T47D (cell line): ENCODE measurements at regions not wholly inside any gene's neighbourhood (a gene's known extent, or its start where the extent isn't known, plus 50 kb on each side); places are given as distances from the start of the nearest gene placed in this dataset.
A peak's percentile ranks its signal among the peaks of the same experiment; 100 is the strongest.
"Not testable (repeated sequence)": the region's sequence is repeated elsewhere in the genome, so short reads cannot be mapped to it uniquely, and the experiment has no call there.

ENCODE experiments used
- DNase-seq, 2 experiments: peaks; one replicate each; pipeline versions ENCODE4 v3.0.0 to v3.0.0-alpha.2; 2011 to 2012; ENCODE audit warnings: low read depth in 1 of 2, low spot score in 1 of 2
- in situ Hi-C: cut with HindIII; loops from 2 replicates; pipeline ENCODE4 v1.10.0; 2016; ENCODE audit warnings: low sequenced_read_pairs, low pct_unique_long_range_greater_than_20kb

DNA sequence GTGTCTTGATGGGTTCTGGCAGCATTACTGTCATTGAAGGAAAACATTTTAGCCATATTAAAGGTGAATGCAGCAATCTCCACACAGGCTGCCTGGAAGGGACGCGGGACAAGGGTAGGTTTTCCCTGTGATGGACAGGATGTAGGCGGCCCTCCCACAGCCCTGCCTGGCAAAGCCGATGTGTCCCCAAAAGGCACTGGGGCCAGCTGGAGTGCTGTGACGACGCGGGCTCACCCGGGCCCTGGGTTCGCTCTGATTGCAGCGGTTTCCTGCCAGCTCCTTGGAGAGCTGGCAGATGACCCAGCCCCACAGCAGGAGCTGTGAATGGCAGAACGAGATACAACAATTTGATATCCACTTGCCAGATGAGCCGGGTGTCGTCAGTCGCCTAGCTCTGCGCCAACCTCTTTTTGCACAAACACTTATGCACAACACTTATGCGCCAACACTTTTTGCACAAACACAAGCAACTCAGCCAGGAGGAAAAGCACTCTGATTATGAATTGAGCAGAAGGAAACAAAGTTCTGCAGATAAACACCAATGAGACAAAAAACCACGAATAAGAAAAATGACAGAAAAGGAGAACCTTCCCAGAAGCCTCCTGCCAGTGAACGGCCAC, 207.5 kb downstream of the ADRA2C start:
- DNase-seq, in situ Hi-C loops: not testable (repeated sequence)

DNA sequence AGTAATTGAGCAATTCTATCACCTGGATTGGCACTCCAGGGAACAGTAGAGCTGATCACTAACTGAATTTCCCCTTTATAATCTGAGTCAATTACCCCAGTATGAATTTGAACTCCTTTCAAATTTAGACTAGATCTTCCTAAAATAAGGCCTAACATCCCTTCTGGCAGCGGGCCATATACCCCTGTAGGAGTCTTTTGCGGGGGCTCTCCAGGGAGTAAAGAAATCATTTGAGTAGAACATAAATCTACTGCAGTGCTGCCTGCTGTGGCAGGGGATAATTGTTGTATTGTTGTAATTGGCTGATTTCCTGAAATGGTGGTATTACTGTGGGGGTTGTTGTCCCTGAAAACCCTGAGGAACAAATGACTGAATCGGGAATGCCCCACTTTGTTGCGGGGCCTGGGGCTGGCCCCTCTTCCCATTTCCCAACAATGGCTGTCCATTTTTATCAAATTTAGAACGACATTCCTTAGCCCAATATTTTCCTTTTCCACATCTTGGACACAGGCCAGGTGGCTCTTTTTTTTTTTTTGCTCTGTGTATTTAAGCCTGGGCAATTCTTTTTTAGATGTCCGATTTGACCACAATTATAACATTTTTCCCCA, 217.4 kb downstream of the ADRA2C start:
- DNase-seq, in situ Hi-C loops: not testable (repeated sequence)

- in situ Hi-C loops, DNase-seq: not testable (repeated sequence)
These were observed 218.6 kb downstream of the ADRA2C start for GRCh38 chr4:3984796-3985195.

DNA sequence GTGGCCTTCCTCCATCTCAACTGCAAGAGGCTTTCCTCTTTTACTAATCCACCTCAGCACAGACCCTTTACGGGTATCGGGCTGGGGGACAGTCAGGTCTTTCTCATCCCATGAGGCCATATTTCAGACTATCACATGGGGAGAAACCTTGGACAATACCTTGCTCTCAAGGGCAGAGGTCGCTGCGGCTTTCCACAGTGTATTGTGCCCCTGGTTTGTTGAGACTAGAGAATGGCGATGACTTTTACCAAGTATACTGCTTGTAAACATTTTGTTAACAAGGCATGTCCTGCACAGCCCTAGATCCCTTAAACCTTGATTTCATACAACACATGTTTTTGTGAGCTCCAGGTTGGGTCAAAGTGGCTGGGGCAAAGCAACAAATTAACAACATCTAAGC, 220.2 kb downstream of the ADRA2C start:
- DNase-seq, in situ Hi-C loops: not testable (repeated sequence)

GRCh38 chr4:3997386-3997785, 229.3 kb downstream of the OTOP1 start:
- in situ Hi-C loops, DNase-seq: not testable (repeated sequence)

DNA sequence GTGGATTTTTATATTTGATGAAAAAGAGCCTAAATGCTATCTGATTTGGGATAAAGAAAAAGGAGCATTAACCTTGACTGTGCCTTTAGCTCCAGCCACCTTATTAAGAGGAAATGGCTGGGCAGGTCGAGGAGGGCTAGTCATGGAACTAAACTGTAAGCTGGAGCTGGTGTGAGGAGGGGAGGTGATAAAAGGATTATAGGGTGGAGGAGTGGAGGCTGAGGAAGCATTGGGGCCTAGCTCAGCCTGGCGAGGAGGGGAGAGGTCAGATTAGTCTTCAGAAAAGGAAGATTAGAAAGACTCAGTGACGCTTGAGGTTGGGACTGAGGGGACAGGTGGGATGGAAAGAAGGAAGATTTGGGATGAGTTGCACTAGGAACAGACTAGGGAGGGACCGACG, 222.7 kb downstream of the OTOP1 start:
- DNase-seq, in situ Hi-C loops: not testable (repeated sequence)

DNA sequence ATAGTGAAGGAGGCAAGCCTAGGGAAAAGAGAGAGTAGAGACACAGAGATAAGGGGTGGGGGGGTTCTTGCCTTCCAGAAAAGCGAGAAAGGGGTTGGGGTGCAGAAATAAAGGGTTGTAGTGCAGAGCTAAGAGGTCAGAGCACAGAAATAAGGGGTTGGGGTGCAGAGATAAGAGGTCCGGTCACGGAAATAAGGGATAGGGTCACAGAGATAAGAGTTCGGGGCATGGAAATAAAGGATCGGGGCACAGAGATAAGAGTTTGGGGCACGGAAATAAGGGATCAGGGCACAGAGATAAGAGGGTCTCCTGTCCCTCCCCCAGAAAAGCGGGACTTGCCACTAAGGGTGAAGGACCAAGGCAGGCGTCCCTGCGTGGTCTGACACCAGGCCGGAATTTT, 222.0 kb downstream of the OTOP1 start:
- DNase-seq, in situ Hi-C loops: not testable (repeated sequence)

GRCh38 chr4:4006356-4006755, 220.4 kb downstream of the OTOP1 start:
- in situ Hi-C loops, DNase-seq: not testable (repeated sequence)

DNA sequence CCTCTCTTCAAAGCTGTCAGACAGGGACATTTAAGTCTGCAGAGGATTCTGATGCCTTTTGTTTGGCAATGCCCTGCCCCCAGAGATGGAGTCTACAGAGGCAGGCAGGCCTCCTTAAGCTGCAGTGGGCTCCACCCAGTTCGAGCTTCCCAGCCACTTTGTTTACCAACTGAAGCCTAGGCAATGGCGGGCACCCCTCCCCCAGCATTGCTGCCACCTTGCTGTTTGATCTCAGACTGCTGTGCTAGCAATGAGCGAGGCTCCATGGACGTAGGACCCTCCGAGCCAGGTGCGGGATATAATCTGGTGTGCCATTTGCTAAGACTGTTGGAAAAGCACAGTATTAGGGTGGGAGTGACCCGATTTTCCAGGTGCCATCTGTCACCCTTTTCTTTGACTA, 207.7 kb downstream of the OTOP1 start:
- in situ Hi-C loops, result not testable (repeated sequence)

DNA sequence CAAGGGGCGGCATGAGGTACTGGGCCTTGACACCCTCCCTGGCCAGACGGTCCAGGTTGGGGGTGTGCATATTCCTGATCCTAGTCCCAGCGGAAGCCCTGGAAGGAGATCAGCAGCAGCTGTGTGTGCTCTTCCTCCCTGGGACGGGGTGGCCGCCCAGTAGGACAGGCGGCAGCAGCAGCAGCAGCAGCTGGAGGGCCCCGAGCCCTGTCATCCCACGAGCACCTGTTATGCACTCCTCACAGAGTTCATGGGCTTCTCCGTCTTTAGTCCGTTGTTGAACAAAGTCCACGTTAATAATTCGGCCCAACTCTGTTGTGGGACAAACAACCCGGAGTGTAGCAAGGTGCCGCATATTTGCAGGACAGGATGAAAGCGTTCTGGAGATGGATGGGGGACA, 205.6 kb downstream of the OTOP1 start:
- in situ Hi-C loops, DNase-seq: not testable (repeated sequence)

More for the DNA sequence above, 207.7 kb downstream of the OTOP1 start:
- not testable (repeated sequence) for DNase-seq

DNA sequence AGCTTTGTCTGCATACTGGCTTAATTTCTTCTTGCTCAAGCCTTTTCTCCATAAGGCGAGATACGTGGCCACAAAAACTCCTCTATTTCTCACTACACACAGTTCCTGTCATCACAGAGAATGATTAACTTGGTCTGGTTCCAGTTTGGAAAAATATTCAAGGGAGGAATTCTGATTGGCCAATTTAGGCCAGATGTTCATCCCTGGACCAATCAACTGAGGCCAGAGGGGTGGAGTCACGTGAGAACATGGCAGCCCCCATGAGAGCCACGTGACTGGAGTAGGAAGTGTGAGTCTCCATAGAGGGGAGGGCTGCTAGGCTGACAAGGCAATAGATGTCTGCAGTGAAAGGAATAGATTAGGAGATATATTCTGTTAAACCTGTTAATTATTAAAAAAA, 200.0 kb downstream of the OTOP1 start:
- in situ Hi-C loops, result not testable (repeated sequence)
- peak in 1 of 2 experiments; percentile 18 for DNase-seq

GRCh38 chr4:4028752-4029151, 198.0 kb downstream of the OTOP1 start:
- in situ Hi-C loops, DNase-seq: not testable (repeated sequence)

GRCh38 chr4:4030509-4030908, 196.2 kb downstream of the OTOP1 start:
- DNase-seq, in situ Hi-C loops: not testable (repeated sequence)

DNA sequence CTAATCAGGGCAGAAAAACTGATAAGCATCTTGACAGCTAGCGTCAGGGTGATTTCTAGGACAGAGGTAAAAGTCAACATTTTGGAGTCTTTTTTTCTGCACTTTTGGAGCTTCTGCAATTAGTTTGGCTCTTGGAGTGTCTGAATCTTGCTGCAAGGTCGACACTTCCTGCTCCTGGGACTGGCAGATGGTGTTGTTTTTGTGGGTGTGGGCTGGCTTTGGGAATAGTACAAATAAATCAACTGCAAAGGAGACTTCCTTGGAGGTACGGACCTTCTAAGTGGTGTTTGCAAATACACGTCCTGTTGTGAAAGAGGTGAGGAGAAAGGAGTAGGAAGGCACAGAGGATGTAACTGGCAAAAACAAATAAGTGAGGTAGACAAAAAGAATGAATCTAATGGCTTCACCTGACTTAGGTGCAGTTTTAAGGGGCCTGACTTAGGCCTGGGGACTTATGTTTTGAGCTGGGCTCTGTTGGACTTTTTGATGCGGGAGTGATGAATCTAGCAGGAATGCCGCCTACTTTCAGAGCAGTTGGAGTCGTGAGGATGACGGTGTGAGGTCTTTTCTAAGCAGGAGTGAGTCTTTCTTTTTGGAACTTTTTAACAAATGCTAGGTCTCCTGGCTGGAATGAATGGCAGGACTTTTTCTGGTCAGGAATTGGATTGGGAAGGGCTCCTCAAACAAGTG, 195.1 kb downstream of the OTOP1 start:
- in situ Hi-C loops, DNase-seq: not testable (repeated sequence)

- in situ Hi-C loops, DNase-seq: not testable (repeated sequence)
These were observed 194.4 kb downstream of the OTOP1 start for GRCh38 chr4:4032364-4032763.

DNA sequence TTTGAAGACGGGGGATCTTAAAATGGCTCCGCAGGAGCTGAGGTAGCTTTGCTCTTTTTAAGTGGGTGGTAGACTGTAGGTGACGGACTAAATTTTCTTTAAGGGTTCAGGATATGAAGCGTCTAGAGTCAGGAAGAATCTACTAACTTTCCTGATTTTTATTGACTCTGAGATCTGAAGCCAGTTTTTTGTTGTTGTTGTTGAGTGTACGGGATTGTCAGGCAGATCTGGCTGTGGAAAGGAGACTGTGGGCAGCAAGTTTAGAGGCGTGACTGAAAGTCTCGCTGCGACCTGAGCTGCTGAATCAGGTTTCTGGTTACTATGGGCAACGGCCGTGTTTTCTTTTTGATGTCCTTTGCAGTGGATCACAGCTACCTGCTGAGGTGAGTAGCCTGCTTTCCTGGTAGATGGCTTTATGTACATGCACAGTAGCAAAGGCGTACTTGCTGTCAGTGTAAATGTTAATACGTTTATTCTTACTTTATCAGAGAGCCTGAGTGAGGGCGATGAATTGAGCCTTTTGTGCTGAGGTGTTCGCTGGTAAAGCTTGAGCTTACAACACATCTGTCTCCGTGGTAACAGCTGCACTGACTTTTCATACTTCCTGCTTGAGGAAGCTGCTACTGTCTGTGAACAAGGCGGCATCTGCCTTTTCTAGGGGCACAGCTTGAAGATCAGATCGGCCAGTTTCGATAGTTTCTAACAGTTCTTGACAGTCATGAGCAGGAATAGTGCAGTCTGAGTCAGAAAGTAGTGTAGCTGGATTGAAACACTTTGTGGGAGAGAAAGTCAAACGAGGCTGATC, 193.7 kb downstream of the OTOP1 start:
- in situ Hi-C loops, DNase-seq: not testable (repeated sequence)

GRCh38 chr4:4037399-4038138, 189.2 kb downstream of the OTOP1 start:
- DNase-seq, in situ Hi-C loops: not testable (repeated sequence)
